ENCODE measurements at regions not wholly inside any gene's neighbourhood (a gene's known extent, or its start where the extent isn't known, plus 50 kb on each side); places are given as distances from the start of the nearest gene placed in this dataset.

GRCh38 chr6:100176311-100176950, 182.4 kb upstream of the MCHR2 start:
- no peak for DNase-seq

GRCh38 chr6:100175814-100176310, 181.8 kb upstream of the MCHR2 start:
- DNase-seq: no peak

DNA sequence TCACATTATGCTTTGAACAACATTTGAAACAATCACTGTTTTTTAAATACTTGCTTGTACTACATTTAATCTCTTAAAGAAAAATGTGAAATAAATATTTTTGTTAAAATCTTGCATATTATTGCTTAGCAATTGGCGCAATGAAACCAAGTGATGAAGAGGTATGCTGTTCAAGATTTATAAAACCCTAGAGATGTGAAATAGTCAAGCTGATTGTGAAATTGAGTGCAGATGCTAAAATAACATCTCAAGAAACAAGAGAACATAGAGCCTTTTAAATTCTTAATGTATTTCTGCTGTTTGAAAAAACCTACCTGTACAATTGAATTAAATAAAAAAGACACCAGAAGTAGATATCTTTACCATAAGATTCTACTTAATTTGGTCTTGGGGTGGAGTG, 179.2 kb upstream of the MCHR2 start:
- DNase-seq: no peak

DNA sequence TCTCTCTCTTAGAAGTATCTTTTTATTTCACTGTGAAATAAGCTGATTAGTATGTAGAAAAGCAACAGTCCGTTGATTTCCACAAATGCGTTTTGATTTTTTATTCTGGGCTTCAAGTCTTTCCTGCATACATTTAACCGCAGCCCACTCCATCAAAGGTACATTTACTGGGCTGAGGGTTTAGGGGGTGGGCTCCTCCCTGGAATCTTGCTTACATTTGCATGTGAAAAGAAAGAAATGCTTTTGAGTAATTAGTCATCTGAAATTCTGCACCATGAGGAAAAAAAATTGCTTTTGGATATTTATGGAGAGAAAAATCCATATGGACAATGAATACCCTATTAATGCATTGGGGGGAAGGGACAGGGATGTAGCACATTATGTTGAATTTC, 178.3 kb upstream of the MCHR2 start:
- DNase-seq: no peak

- no peak for DNase-seq
These were observed 177.7 kb upstream of the MCHR2 start for GRCh38 chr6:100171533-100172321.

DNA sequence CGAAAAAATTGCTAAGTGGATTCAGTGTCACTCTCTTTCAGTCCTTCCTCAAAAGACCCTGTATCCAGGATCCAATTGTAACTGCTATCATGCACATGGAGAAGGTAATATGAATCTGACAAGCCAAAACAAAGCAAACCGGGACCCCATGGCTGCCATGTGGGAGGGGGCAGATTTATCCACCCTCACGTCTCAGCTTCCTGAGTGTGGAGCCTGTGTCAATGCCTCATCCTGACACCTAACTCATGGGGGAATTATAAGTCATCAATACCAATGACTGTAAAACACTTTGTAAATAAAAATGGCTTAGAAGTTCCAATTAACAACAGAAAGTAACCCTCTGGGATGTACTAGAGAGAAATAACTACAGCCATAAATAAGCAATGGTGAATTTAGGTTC, 174.1 kb upstream of the MCHR2 start:
- no peak for DNase-seq

GRCh38 chr6:100167585-100167984, 173.6 kb upstream of the MCHR2 start:
- DNase-seq: no peak

GRCh38 chr6:100166956-100167355, 172.9 kb upstream of the MCHR2 start:
- no peak for DNase-seq

DNA sequence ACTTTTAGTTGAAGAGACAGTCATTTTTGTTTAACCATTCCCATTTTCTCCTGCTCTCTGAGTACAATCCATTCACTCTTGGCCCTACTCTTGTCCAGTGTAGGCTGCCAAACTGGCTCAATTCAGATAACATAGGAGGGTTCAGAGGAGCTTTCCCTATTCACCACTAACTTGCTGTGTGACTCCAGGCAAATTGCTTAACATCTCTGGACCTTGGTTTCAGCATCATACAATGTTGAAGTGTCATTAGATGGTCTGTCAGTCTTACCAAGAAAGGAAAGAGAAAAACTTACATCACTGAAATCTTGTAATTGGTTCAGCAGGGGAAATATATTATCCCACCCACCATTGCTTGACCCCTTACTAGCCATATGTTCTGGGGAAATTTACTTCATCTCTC, 171.4 kb upstream of the MCHR2 start:
- DNase-seq: no peak

DNA sequence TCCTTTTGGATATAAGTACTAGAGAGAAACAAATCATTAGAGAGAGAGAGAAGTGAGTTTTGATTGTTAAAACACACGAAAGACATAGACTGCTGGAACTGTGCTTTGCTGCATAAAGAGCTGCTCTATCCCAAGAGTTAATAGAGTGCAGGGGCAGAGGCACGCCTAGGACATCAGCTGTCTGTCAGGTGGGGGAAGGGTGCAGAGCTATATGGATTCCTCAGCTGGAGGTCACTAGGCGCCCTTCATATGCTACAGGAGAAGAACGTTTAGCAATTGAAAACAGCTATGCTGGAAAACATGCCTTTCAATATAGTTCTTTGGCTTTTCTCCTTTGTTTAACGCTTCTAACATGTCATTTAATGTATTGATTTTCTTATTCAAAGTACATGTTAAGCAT, 169.0 kb upstream of the MCHR2 start:
- no peak for DNase-seq

GRCh38 chr6:100161782-100162365, 167.9 kb upstream of the MCHR2 start:
- no peak for DNase-seq

- DNase-seq: no peak
These were observed 166.9 kb upstream of the MCHR2 start for GRCh38 chr6:100160930-100161329.

DNA sequence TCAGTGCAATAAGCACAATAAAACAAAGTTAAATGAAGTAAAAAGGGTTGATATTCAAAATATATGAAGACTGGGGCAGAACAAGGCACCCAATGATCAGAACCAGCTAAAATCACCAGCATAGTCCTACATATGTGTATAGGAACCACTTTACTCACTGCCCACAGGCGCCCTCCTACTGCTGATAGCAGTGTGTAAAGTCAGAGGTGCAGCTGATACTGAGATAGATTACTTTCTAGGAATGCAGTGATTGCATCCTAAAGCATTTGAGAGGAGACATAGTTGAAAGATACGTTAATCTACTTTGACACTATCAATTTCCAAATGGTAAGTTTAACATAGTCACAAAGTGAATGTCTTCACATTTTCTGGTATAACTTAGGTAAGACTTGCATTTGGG, 161.1 kb upstream of the MCHR2 start:
- DNase-seq: no peak

- DNase-seq: no peak
These were observed 159.7 kb upstream of the MCHR2 start for GRCh38 chr6:100153636-100154275.

- DNase-seq: no peak
These were observed 158.2 kb upstream of the MCHR2 start for GRCh38 chr6:100152201-100152600.

DNA sequence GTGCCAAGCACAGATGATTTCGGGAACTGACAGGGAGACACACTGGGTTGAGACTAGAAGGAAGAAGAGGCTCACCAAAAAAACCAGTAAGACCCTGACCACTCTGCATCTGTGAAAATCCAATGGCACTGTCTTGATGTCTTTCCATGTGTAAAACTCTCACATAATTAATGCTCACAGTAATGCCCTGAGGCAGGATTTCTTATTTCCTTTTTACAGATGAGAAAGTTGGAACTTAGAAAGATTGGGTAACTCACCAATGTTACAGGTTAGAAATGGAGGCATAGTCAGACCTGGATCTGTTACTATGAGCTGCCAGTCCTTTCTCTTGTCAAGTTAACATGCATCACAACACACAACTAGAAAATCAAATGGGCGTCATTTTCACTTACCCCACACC, 151.0 kb upstream of the MCHR2 start:
- no peak for DNase-seq

DNA sequence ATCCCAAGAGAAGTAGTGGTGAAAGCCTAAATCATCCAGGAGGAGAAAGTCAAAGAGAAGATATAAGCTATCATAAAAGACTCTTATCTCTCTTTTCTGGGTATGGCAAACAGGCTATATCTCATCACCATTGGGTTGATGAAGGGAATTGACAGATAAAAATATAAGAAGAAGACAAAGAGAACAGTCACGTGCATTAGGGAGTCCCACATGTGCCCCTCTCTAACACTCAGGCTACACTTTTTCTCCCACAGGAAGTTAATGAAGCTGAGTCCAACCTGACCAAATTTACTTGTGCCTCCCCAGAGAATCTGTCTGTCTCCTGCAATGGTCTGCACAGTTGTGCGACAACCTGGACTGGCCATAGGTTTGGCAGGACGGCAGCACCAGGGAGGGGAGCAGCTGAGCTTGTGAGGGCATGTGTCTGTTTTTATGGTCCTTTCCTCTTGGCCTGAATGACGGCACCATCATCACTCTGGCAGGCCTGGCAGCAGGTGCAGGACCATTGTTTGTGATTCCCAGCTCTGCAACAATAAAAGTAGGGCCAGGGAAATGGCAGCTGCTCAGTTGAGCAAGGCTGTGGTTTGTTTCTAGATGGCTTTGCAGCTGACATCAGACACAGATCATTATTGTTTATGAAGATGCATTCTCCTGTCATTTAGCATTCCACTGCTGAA, 144.5 kb upstream of the MCHR2 start:
- no peak for DNase-seq

DNA sequence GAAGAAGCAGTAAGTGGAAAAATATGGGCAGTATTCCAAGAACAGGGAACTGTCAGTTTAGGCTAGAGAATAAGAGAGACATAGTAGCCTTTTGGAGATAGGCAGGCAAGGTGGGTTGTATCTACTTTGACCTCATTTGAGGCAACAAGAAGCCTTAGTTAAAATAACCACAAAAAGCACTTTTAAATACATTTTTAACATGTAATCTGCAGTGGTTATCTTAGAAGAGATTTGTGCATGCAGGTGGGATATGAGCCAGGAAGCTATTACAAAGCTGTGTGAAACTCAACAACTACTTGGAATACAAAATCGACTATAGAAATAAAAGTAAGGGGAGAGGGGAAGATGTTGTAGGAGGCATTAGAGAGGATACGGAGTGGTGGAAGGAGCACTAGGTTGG, 143.7 kb upstream of the MCHR2 start:
- no peak for DNase-seq

- DNase-seq: no peak
These were observed 142.6 kb upstream of the MCHR2 start for GRCh38 chr6:100136590-100136989.

GRCh38 chr6:100135977-100136376, 142.0 kb upstream of the MCHR2 start:
- no peak for DNase-seq

DNA sequence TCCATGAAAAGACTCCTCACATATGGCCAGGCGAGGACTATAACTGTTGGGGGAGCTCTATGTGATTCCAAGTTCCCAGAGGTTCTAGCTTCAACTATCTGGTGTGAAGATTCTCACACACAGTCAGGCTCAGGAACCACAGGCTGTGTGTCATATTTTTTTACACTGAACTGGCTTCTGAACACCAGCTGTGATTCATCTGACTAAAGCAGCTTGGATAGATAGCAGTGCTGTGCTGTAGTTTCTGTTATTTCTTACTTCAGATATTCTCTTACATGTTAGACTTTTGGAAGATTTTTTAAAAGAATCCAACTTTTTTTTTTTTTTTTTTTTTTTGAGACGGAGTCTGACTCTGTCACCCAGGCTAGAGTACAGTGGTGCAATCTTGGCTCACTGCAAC, 140.7 kb upstream of the MCHR2 start:
- DNase-seq: no peak

- no peak for DNase-seq
These were observed 140.3 kb upstream of the MCHR2 start for GRCh38 chr6:100134297-100134696.

DNA sequence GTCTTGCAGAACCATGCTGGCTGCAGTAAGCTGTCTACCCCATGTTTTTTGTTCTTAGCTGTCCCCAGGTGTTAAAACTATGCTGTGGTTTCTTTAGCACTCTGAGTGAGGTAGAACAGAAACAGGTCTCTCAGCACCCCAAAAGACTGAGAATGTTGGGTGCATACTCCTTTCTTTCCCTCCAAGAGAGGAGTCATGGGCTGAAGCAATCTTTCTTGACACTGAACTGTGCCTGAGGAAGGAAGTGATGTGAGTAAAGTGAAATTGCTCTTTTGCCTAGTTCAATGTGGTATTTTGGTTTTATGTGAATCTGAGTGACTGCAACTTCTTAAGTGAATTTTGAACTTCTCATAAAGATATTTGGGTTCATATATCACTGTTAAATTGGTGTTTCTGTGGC, 138.0 kb upstream of the MCHR2 start:
- DNase-seq: no peak

Data from activated effector memory CD4-positive, alpha-beta T cell treated with anti-CD3 and anti-CD28 coated beads, Interleukin-2, amount 50 U/mL, for 16 hours (primary cell).